DOHH2 (cell line): ENCODE measurements at regions not wholly inside any gene's neighbourhood (a gene's known extent, or its start where the extent isn't known, plus 50 kb on each side); places are given as distances from the start of the nearest gene placed in this dataset.

Experiments
- H3F3A ChIP-seq: fragments of 200-600 bp; sonication (generic), shearing (Covaris generic); 2 replicates; pipeline ENCODE4 v1.6.0; 2016; ENCODE audit warnings: antibody characterized with exemption, mild to moderate bottlenecking; ENCODE audit not compliant: control insufficient read depth, insufficient read depth
- H3K27ac ChIP-seq: fragments of 200-600 bp; sonication (generic); 2 replicates; pipeline ENCODE4 v1.5.1; 2014; ENCODE audit warnings: low read depth, mild to moderate bottlenecking, low read length, moderate library complexity
- H3K27me3 ChIP-seq: fragments of 200-600 bp; sonication (generic); 2 replicates; pipeline ENCODE4 v1.6.1; 2014; ENCODE audit warnings: mild to moderate bottlenecking, low read length, mixed read lengths; ENCODE audit not compliant: control insufficient read depth
- H3K36me3 ChIP-seq: fragments of 200-600 bp; sonication (generic); 2 replicates; pipeline ENCODE4 v1.6.1; 2014; ENCODE audit warnings: mild to moderate bottlenecking, low read length, moderate library complexity, mixed read lengths; ENCODE audit not compliant: control insufficient read depth
- H3K4me1 ChIP-seq: fragments of 200-600 bp; sonication (generic); 2 replicates; pipeline ENCODE4 v1.6.1; 2014; ENCODE audit warnings: mild to moderate bottlenecking, low read length, mixed read lengths; ENCODE audit not compliant: control insufficient read depth
- H3K4me2 ChIP-seq: fragments of 200-600 bp; sonication (generic); 2 replicates; pipeline ENCODE4 v1.6.0; 2014; ENCODE audit warnings: mild to moderate bottlenecking, low read length, moderate library complexity
- H3K4me3 ChIP-seq: fragments of 200-600 bp; sonication (generic); 2 replicates; pipeline ENCODE4 v1.5.1; 2014; ENCODE audit warnings: mild to moderate bottlenecking, low read length, mixed read lengths
- H3K79me2 ChIP-seq: fragments of 200-600 bp; sonication (generic); 2 replicates; pipeline ENCODE4 v1.6.1; 2014; ENCODE audit warnings: mild to moderate bottlenecking, low read length, mixed read lengths; ENCODE audit not compliant: control insufficient read depth
- H3K9me2 ChIP-seq: fragments of 200-600 bp; sonication (generic); replicated peaks from 2 replicates; pipeline ENCODE4 v1.6.1; 2014; ENCODE audit warnings: mild to moderate bottlenecking, low read length, mixed read lengths; ENCODE audit not compliant: control insufficient read depth
- H3K9me3 ChIP-seq: fragments of 200-600 bp; sonication (generic); 2 replicates; pipeline ENCODE4 v1.6.1; 2014; ENCODE audit warnings: antibody characterized with exemption, low read length, mixed read lengths; ENCODE audit not compliant: control insufficient read depth, insufficient read depth
- H4K20me1 ChIP-seq: fragments of 200-600 bp; sonication (generic); 2 replicates; pipeline ENCODE4 v1.6.0; 2014; ENCODE audit warnings: low read depth, mild to moderate bottlenecking, antibody characterized with exemption, low read length, moderate library complexity; ENCODE audit not compliant: control insufficient read depth, insufficient read depth
- EZH2phosphoT487 ChIP-seq: fragments of 200-600 bp; sonication (generic); IDR thresholded peaks from 2 replicates; pipeline ENCODE4 v1.6.1; 2017; ENCODE audit warnings: borderline replicate concordance, mild to moderate bottlenecking, antibody characterized with exemption, low read length, moderate library complexity, mixed read lengths
- TF ChIP-seq, protein P1 (sequence below): fragments of 200-600 bp; sonication (generic); IDR thresholded peaks from one replicate; pipeline ENCODE4 v1.5.1; 2014; ENCODE audit warnings: antibody characterized with exemption, mild to moderate bottlenecking, low read depth, low read length; ENCODE audit not compliant: poor library complexity, severe bottlenecking

DNA sequence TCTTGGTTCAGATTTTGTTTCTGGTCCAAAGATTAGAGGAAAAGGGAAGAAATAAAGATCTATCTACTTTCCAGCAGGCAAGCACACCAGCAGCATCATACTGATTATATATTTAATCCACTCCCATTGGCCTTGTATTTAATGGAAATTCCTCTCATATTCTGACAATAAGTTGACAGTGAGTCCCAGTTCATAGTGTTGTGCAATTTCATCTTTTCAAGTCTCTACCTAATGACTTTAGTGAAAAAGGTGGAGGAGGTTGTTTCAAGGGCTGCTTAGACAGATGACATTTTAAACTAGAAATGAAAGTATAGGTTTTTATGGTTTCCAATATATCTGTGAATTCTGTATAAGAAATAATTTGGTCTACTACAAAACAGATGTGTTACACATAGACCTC is 298.6 kb downstream of the PABPC4L start:
- no peaks in the 10 kb centered on the region for H3K79me2 ChIP-seq
- H4K20me1 ChIP-seq, result no peaks in the 10 kb centered on the region
- H3K4me1 ChIP-seq, result no peaks in the 10 kb centered on the region
- no peaks in the 10 kb centered on the region for H3K9me3 ChIP-seq
- H3F3A ChIP-seq, result no peaks in the 10 kb centered on the region
- no peaks in the 10 kb centered on the region for H3K9me2 ChIP-seq
- no peak overlapping the region for H3K4me2 ChIP-seq
- no peak overlapping the region for H3K4me3 ChIP-seq
- H3K27me3 ChIP-seq, result no peaks in the 10 kb centered on the region
- no peak for TF ChIP-seq EZH2phosphoT487
- TF ChIP-seq, protein P1, sequence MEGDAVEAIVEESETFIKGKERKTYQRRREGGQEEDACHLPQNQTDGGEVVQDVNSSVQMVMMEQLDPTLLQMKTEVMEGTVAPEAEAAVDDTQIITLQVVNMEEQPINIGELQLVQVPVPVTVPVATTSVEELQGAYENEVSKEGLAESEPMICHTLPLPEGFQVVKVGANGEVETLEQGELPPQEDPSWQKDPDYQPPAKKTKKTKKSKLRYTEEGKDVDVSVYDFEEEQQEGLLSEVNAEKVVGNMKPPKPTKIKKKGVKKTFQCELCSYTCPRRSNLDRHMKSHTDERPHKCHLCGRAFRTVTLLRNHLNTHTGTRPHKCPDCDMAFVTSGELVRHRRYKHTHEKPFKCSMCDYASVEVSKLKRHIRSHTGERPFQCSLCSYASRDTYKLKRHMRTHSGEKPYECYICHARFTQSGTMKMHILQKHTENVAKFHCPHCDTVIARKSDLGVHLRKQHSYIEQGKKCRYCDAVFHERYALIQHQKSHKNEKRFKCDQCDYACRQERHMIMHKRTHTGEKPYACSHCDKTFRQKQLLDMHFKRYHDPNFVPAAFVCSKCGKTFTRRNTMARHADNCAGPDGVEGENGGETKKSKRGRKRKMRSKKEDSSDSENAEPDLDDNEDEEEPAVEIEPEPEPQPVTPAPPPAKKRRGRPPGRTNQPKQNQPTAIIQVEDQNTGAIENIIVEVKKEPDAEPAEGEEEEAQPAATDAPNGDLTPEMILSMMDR, result no peak
- no peak overlapping the region for H3K27ac ChIP-seq
- no peaks in the 10 kb centered on the region for H3K36me3 ChIP-seq

DNA sequence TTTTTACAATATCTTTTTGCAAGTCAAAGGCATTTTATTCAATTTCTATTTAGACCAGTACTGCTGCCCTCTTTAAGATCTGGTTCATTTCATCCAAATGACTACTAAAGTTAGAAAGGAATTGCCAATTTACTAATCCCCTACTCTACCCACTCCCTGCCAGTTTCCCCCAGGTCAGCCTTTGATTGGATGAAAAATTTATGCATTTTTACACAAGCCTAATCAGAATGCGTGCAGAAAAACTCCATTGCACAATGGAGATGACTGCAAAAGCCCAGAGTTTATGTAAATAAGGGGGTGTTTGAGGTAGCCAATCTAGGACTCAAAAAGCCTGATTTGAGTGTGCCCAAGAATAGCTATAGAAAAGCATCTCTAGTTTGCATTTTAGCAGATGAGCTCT is 310.6 kb downstream of the PABPC4L start:
- TF ChIP-seq, protein P1, result no peak
- no peak for TF ChIP-seq EZH2phosphoT487
- H3K27ac ChIP-seq, result no peak overlapping the region
- no peak overlapping the region for H3K4me2 ChIP-seq
- H3K9me3 ChIP-seq, result no peaks in the 10 kb centered on the region
- H3K4me3 ChIP-seq, result no peak overlapping the region
- H3K4me1 ChIP-seq, result no peaks in the 10 kb centered on the region
- no peaks in the 10 kb centered on the region for H3K36me3 ChIP-seq
- no peaks in the 10 kb centered on the region for H3K9me2 ChIP-seq
- H4K20me1 ChIP-seq, result no peaks in the 10 kb centered on the region
- no peaks in the 10 kb centered on the region for H3K27me3 ChIP-seq
- H3K79me2 ChIP-seq, result no peaks in the 10 kb centered on the region
- no peaks in the 10 kb centered on the region for H3F3A ChIP-seq

DNA sequence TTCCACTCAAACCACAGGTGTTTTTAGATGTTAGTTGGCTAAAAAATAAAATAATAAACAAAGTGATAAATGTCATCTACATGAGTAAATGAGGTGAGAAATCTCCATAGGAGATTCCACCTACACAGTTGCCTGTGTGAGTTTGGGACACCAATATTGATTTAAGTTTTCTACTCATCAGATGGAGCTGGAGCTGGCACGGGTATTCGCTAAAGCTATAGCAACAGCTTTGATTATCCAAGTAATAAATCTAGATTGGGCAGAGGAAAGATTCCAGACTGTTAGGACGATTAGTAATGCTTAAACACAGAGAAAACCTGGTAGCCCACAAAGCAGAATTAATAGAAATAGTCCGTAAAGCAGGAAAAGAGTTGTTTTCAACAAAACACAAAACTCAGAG is 313.9 kb downstream of the PABPC4L start:
- H3K9me3 ChIP-seq, result no peaks in the 10 kb centered on the region
- no peak overlapping the region for H3K4me2 ChIP-seq
- H3K4me1 ChIP-seq, result no peaks in the 10 kb centered on the region
- H3K9me2 ChIP-seq, result no peaks in the 10 kb centered on the region
- H3K36me3 ChIP-seq, result no peaks in the 10 kb centered on the region
- H3K27me3 ChIP-seq, result no peaks in the 10 kb centered on the region
- H4K20me1 ChIP-seq, result no peaks in the 10 kb centered on the region
- no peaks in the 10 kb centered on the region for H3F3A ChIP-seq
- TF ChIP-seq, protein P1, result no peak
- H3K4me3 ChIP-seq, result no peak overlapping the region
- H3K27ac ChIP-seq, result no peak overlapping the region
- H3K79me2 ChIP-seq, result no peaks in the 10 kb centered on the region

DNA sequence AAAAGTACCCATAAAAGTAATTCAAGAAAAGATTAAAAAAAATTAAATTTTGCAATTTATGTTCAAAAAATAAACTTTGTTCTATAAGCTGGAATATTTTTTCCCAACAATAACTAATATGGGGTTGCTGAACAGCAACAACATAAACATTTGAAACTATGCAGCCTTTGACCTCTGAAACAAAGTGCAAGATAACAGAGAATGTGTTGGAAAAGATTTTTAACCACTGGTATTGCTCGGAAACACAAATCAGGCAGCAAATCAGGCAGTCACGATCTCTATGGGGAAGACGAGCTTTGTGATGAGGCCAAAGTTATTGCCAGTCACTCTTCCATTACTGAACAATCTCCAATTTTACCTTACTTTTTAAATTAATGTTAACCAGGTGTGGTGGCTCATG is 332.1 kb downstream of the PABPC4L start:
- Histone ChIP-seq H3K36me3 (no peaks in the 10 kb centered on the region), H3K79me2 (no peaks in the 10 kb centered on the region), H3K27me3 (no peaks in the 10 kb centered on the region), H4K20me1 (no peaks in the 10 kb centered on the region), H3K27ac (no peak overlapping the region), H3K4me3 (no peak overlapping the region), H3K9me2 (no peaks in the 10 kb centered on the region), H3K4me2 (no peak overlapping the region), H3F3A (0 out of 2 replicates have a peak, but pooled peaks cover 5% of the 10 kb centered on the region), H3K4me1 (no peaks in the 10 kb centered on the region), H3K9me3 (no peaks in the 10 kb centered on the region)
- no peak for TF ChIP-seq EZH2phosphoT487
- TF ChIP-seq, protein P1, result no peak
